ENCODE measurements at regions not wholly inside any gene's neighbourhood (a gene's known extent, or its start where the extent isn't known, plus 50 kb on each side); places are given as distances from the start of the nearest gene placed in this dataset.

DNA sequence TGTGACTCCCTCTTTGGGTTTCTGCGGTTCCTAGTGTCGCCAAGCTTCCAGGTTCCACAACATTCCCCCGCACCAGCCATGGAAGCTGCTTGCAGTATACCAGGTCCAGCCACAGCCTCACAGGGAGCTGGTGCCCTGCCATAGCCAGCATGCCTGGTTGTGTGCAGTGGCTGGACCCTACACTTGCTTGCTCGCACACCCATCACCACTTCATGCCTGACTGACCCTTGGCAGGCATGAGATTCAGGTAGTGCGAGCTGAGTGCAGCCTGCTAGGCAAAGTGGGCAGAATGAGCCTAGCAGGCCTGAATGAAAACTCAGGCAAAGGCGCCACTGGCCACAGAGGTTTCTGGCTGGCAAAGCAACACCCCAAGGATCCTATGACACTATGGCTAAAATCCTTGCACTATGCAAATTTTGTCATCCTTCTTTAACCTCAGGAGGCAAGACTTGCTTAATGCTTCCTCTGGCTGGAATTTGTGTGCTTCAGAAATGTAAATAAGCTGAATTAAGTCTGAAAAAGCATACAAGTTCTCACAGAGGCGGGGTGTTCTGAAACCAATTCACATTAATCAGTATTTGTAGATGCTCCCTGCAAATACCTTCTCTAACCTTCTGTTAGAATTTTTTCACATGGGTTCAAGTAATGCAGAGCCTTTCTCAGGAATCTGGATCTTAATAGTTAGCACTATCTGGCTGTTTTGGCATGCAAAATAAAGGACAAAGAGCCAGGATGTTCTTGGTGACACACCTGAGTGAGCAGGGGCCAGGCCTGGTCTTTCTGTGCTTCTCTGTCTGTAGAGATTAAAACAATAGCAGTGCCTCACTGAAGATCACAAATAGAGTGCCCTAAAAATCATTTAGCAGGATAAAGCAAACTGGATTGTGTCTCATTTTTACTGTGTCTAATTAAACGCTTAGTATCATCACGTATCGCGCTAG is 256.9 kb downstream of the GPATCH2 start:
- DNase-seq: no peak

- DNase-seq: no peak
Measured at GRCh38 chr1:217372049-217372970, 258.6 kb downstream of the GPATCH2 start.

GRCh38 chr1:217370757-217371156 is 260.1 kb downstream of the GPATCH2 start:
- no peak for DNase-seq

- no peak for DNase-seq
Measured at GRCh38 chr1:217369996-217370551, 260.8 kb downstream of the GPATCH2 start.

- DNase-seq: no peak
Measured at GRCh38 chr1:217369271-217369981, 261.5 kb downstream of the GPATCH2 start.

DNA sequence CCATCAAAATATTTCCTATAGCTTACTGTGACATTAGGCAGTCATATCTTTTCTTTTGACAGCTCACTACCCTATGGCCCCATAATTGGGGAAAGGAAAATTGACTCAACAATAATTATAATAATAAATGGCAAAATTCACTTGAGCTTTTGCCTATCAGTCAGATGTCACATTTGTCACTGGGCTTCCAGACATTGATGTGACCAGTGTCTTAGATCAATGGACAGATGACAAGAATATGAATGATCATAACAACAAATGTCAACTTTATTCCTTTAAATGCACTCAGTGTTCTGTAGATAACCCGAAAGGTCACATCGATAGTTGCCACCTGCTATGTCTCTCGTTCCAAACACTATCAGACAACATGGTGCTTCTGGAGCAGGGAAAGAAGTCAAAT is 266.7 kb downstream of the GPATCH2 start:
- DNase-seq: no peak

- DNase-seq: no peak
Measured at GRCh38 chr1:217363319-217363718, 267.6 kb downstream of the GPATCH2 start.

DNA sequence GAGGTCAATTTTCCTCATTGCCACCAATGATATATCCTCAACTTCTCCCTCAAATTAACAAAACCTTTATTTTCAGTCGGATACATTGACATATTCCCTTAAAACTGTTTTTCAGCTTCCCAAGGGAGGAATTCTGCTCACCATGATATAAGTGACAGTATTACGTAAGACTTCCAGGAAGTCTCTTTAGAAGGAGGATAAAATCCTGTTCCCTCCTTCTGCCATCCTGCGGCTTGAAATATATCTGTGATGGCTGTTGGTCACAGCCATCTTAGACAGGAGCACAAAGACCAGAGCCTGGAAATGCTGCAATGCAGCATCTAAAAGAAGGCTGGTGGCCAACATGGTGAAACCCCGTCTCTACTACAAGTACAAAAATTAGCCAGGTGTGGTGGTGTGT is 270.4 kb downstream of the GPATCH2 start:
- DNase-seq: no peak

GRCh38 chr1:217354895-217355294 is 276.0 kb downstream of the GPATCH2 start:
- no peak for DNase-seq

- DNase-seq: no peak
Measured at GRCh38 chr1:217348960-217349664, 281.8 kb downstream of the GPATCH2 start.

DNA sequence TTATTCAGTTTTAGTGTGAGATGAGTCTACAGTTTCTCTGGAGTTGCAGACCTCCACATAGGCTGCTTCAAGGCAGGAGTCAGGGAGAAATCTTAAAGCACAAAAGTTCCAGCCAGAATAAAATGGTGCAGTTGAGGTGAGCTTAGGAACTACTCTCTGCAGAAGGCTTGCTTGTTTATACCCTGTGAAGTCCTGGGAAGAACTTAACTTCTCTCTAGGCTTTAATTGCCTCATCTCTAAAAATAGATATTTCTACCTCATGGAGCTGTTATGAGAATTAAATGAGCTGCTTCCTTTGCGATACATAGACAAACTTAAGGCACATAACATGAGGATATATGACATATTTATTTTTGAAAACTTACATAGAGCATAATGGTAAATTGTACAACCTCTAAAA is 286.2 kb downstream of the GPATCH2 start:
- no peak for DNase-seq

GRCh38 chr1:217343907-217344306 is 287.0 kb downstream of the GPATCH2 start:
- DNase-seq: peak; percentile 66

DNA sequence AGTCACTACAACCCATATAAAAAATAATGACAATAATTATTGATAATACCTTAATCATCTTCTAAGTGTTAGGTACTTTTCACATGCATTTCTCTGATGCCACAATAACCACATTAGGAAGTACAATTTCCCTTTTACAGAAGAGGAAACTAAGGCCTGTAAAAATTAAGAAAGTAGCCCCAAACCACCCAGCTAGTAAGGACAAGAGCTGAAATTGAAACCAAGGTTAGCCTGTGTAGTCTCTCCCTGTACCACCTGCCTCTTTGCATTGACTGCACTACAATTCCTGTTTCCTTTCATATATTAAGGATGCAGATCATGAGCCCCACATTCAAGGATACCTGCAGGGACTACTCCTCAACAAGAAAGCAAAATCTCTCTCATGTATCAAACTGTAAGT is 288.8 kb downstream of the GPATCH2 start:
- DNase-seq: no peak

- no peak for DNase-seq
Measured at GRCh38 chr1:217336724-217337123, 294.2 kb downstream of the GPATCH2 start.

GRCh38 chr1:217333939-217334338 is 297.0 kb downstream of the GPATCH2 start:
- peak; percentile 6 for DNase-seq

DNA sequence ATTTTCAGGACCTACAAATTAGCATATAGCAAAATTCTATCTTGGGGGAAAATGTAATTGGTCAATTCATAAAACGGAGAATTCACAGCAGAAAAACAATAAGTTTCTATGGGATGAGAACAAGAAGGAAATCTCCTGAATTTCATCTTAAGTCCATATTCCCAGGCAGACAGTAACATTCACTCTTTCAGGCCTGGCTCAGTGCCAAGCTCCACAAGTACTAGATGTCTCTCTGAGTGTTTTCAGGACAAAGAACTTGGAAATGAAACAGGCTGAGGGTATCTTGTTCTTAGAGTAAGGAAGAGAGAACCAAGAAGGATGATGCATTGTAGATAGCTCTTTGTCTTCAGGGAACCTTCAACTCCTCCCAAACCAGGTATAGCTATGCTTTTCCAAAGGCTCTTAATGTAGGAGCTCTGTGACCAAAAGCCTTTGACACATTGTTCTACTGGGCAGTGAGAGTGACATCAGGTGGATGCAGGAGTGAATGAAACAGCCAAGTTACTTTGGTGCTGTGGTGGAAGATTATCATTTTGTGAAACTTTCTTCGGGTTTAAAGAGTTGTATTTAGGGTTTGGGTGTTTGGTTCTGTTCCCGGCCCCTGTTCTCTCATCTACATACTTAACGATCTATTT is 298.3 kb downstream of the GPATCH2 start:
- peak; percentile 45 for DNase-seq

DNA sequence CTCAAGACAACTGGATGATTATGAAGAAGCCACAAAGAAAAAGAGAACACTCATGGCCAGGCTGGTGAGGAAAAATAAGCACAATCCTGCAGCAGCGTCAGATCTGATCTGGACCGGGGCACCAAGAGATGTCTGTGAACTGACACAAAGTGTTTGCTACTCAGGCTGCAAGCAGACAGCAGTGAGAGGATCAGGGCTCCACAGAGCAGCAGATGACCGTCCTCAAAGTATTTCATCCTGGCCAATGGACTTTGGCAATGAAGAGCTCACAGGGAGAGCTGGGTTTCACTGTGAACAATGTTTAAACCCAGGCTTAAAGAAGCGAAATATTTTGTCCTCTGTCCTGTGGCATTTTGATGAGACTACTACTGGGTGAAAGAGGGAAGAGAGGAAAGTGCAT is 299.2 kb downstream of the GPATCH2 start:
- no peak for DNase-seq

- no peak for DNase-seq
Measured at GRCh38 chr1:217327901-217328300, 303.0 kb downstream of the GPATCH2 start.

DNA sequence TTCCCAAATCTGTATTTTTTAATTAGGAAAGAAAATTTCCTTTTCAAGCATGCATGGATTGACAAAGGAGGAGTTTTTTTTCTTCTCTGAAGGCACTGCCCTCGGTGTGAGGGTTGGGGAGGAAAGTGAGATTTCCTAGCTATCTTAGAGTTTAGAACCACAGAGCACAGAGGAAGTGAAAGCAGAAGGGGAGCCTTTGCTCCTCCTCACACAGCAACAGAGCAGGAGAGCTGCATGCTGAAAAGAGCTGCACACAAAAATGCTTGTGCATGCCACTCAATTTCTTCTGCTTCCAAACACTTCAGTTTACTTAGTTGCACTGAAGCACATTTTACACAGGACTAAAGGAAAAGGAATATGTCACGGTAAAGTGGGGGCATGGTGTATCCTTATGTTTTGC is 308.1 kb downstream of the GPATCH2 start:
- DNase-seq: no peak

GRCh38 chr1:217315346-217315745 is 315.5 kb downstream of the GPATCH2 start:
- DNase-seq: no peak

DNA sequence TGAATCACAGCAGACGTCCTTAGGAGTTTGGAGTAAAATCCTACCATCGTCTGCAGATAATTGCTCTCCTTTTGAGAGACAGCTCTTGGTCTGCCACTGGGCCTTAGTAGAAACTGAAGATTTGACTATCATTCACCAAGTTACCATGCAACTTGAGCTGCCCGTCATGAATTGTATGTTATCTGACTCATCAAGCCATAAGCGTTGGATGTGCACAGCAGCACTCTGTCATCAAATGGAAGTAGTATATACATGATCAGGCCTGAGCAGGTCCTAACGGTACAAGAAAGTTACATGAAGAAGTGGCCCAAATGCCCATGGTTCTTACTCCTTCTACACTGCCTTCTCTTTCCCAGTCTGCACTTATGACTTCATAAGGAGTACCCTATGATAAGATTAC is 317.8 kb downstream of the GPATCH2 start:
- DNase-seq: no peak

- DNase-seq: no peak
Measured at GRCh38 chr1:217311766-217312165, 319.1 kb downstream of the GPATCH2 start.
